ENCODE measurements at regions not wholly inside any gene's neighbourhood (a gene's known extent, or its start where the extent isn't known, plus 50 kb on each side); places are given as distances from the start of the nearest gene placed in this dataset.

GRCh38 chrY:20686674-20687073 is 69.2 kb upstream of the RPS4Y2 start:
- TF ChIP-seq NRF1 (IDR thresholded peaks at IDR 0.05; ENCODE audit: low read depth, low read length) = no peak
- no peak for TF ChIP-seq RXRA (IDR thresholded peaks at IDR 0.05; ENCODE audit: insufficient read depth, low read depth, low read length)
- no peak for TF ChIP-seq ATF3 (IDR thresholded peaks at IDR 0.05; ENCODE audit: insufficient read depth, low read depth, low read length)
- TF ChIP-seq SP1 (IDR thresholded peaks at IDR 0.05; ENCODE audit: low read depth, low read length) = no peak
- no peak for TF ChIP-seq CTCF (IDR thresholded peaks at IDR 0.05; ENCODE audit: control extremely low read depth in 1 of 3, insufficient read depth in 1 of 3, low read depth in 1 of 3, low read length in 3 of 3)
- TF ChIP-seq POLR2A (IDR thresholded peaks at IDR 0.05; ENCODE audit: control extremely low read depth in 1 of 2, low read depth in 2 of 2, low read length in 2 of 2) = no peak
